CD4-positive, alpha-beta T cell treated with Interleukin-4 for 1 hour (primary cell): ENCODE measurements at regions not wholly inside any gene's neighbourhood (a gene's known extent, or its start where the extent isn't known, plus 50 kb on each side); places are given as distances from the start of the nearest gene placed in this dataset.

ENCODE experiments used
- DNase-seq, 2 donors: peaks; one replicate each; pipeline ENCODE4 v3.0.0-alpha.2; 2020 to 2022

DNA sequence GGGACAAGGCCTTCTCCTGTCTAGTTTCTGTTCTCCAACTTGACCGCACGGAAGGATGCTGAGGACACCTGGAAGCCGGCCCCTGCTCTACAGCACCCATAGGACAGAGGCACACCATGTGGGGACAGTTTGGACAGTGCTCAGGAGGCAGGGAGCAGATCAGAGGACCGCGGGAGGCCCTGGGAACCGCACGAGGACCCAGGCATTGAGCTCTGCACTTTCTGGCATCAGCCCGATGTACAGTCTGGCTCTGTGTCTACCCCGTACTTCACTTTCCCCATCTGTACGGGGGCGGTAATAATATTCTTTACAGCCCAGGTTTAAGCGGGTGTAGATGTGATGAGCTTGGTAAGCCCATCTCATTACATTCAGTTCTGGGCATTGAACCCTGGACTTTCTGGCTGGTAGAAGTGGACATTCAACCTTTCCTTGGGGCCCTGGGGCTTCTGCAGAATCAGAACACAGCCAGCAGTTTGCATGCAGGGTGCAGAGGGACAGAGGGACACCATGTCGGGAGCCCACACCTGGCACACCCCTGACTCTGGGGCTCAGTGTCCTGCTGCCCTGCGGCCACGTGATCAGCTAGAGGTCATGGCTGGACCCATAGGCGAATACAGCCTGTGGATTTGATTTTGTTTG, 258.7 kb downstream of the SEC14L1 start:
- DNase-seq: no peak

DNA sequence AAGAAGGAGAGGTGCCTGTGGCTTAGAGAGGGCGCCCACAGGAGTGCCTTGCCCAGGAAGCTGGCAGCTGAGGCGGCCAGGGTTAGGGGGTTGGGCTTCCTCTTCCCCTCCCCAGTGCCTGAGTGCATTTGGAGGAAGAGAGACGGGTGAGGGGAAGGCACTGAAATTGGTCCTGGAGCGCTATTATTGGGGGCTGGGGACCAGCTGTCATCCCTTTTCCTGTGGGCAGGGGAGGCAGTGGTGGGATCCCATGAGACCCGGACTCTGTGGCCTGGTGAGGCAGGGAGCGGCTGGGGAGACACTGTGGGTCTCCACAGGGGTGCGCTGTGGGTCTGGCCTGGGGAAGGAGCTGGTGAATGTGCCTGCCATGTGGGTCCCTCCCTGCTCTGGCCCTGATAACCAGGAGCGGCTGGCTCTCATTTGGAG, 259.7 kb downstream of the SEC14L1 start:
- DNase-seq: peak; percentile 79 to 80

DNA sequence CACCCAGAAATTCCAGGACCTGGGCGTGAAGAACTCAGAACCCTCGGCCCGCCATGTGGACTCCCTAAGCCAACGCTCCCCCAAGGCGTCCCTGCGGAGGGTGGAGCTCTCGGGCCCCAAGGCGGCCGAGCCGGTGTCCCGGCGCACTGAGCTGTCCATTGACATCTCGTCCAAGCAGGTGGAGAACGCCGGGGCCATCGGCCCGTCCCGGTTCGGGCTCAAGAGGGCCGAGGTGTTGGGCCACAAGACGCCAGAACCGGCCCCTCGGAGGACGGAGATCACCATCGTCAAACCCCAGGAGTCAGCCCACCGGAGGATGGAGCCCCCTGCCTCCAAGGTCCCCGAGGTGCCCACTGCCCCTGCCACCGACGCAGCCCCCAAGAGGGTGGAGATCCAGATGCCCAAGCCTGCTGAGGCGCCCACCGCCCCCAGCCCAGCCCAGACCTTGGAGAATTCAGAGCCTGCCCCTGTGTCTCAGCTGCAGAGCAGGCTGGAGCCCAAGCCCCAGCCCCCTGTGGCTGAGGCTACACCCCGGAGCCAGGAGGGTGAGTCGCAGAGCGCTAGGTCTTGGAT, 261.5 kb downstream of the SEC14L1 start:
- no peak for DNase-seq

DNA sequence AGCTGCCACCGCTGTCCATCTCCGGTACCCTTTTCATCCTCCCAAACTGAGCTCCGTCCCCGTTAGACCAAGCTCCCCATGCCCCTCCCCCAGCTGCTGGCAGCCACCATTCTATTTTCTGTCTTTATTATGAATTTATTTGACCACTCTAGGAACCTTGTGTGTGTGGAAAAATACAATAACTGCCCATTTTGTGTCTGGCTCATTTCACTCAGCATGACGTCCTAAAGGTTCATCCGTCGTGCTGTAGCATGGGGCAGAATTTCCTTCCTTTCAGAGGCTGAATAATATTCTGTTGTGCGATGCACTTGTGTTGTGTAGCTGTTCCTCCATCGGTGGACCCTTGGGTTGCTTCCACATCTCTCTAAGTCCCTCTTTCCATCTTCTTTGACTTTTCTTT, 263.1 kb downstream of the SEC14L1 start:
- no peak for DNase-seq

DNA sequence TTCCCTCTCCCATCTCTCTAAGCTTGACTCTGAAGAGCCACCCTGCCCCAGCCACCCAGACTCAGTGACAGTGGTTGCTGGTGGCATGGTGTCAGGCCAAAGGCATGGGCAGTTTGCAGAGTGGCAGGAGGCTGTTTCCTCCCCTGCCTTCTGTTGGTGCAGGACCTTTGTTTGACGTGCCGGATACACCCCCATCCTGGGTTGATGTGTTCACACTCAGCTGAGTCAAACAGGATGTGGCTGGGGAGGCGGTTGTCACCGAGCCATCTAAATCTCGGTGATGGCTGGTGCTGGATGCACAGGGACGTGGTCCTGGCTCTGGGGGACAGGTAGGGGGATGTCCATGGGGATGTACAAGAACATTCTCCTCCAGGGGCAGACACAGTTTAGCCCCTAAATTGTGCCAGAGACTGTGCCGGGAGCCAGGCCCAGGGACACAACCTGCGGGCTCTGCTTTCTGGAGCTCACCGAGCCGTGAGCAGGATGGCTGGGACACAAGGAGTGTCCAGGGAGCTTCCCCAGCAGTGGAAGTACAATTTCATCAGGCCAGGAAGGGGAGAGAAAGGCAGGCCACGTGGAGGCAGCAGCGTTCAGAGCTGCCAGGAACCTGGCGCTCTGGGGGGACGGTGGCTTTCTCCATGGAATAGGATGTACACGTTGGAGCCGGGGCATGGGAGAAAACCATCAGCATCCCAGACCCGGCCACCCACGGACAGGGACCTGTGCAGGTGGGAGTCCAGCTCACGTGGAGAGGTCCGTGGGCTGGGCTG, 264.2 kb downstream of the SEC14L1 start:
- peak; percentile 80 to 83 for DNase-seq

DNA sequence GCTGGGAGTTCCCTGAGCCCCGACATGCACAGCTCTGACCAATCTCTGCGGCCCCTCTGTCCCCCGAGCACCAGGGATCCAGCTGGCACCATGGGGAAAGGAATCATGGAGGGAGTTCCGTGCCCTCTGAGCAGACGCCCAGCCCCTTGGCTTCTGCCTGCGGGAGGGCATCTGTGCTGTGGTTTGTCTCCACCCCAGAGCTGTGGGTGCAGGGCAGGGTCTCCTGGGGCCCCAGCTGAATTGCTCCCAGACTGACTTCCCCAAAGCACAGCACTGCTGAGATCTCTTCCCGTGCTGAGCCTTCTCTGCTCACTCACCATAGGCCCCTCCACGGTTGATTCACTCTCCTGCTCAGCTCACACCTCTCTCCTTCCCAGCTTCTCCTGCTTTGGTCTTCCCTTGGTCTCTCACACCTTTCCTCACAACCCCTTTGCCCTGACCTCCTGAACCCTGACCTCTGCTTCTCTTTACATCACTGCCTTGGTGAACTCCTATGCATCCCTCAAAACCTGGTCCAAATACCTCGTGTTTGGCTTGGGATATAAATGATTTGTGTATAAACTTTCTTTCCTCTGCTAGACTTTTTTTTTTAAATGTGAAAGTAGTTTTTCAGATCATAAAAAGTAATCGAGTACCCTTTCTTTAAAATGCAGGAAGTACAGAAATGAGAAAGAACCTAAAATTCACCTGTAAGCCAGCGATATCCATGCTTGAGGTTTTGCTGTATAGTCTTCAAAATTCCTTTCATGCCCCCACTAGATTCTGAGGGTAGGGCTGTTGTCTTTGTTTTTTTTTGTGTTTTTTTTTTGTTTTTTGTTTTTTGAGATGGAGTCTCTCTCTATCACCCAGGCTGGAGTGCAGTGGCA, 265.3 kb downstream of the SEC14L1 start:
- peak in 1 of 2 donors; percentile 45 for DNase-seq

DNA sequence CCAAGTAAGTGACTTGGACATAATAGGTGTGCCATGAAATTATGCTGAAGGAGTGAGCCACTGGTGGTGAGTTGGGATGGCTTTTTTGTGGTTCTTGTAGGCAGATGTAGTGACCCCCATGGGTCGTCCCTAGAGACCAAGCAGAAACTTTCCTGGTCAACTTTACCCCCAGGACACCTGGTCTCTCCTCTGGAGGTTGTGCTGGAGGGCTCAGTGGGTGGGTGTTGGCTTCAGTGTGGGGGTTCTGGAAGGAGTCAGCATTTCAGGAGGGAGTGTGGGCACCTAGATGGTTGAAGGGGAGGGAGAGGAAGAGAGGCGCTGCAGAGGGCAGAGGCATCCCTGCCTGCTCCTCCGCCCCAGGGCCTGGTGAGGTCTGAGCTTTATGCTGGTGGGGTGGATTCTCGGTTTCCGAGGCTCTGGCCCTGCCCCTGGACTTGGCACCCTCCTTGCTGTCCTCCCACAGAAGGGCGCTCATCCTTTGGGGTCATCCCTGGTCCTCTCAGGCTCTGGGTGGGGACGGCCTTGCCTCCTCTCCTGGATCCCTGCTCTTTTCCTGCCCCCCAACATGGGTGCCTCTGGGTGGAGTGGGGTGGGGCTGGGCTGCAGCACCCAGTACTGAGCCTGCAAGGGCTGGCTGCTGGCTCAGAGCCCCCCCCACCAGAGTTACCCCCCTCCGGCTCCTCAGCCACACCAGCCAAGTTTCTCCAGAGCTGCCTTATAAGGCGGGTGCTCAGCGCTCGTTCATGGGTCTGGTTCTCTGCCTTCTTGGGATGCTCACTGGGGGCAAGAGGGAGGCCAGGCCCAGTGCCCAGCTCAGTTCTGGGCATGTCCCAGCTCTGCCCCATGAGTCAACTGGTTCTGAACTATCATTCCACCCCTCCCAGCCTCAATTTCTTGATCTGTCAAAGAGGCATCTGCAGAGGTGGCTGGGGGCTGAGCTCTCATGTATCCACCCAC, 266.8 kb downstream of the SEC14L1 start:
- DNase-seq: no peak

DNA sequence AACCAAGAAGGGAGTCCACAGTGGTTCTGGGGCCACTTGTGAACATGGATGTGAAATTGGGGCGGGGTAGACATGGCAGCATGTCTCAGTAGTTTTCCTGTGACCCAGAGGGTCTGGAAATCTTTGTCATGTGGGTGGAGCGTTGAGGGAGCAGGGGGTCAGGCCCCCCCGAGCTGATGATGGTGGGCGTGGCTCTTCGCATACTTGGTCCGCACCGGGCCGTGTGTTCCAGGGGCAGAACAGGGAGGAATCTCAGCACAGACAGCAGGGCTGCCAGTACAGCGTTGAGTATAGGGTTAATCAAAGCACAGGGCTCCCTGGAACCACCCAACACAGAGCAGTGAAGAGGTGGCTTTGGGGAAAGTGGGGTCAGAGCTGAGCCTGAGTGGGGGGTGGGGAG, 267.5 kb downstream of the SEC14L1 start:
- DNase-seq: no peak

DNA sequence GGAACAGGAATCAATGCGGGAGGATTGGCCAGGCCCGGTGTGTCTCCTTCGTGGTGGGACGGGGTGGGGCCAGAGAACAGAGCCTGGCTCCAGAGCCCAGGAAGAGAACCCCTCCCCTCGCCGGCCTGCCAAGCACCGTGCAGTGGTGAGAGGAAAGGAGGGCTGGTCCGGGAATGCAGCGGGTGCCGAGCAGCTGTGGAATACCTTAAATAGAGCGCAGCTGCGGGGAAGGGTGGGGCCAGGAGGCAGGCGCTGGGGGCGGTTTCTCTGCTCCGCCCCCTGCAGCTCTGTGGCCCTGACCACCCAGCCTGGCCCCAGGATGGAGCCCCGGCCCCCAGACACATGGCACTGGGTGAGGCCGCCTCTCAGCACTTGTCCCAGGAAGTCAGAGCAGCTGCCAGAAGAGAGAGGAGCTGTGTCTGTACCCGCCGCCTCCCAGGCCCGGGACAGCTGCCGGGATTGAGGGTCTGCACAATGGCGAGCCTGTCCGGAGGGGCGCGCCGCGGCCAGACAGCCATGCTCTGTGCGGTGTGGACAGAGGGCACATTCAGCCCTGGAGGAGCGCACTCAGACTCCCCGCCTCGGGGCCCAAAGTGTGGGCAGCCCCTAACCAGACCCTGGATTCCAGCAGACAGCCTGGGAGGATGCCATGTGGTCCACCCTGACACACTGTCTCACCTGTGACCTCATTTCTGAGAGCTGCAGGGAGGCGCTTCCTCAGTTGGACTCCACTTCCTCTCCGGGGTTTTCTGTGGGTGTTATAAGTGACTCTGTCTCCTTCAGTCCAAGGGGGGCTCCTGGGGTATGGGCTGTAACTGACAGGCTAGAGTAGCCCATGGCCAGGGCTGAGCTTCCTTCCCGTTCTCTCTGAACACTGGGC, 268.8 kb downstream of the SEC14L1 start:
- DNase-seq: peak; percentile 39 to 65

DNA sequence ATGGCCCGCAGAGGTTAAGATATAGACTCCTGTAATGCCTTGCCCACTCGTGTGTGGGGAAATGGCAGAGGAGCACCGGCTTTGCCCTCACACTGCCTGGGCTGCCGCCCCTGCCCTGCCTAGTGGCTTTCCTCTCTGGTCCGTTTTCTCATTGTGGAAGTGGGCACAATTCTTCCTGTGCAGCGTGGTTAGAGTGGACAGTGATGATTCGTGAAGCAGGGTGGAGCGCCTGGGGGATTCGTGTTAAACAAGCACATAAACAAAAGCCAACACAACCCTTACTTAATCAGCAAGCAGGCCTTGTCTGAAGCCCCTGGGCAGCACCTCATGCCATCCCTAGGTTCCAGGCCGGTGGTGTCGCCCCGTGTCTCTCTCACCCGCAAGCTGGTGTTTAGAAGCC, 269.7 kb downstream of the SEC14L1 start:
- DNase-seq: no peak

DNA sequence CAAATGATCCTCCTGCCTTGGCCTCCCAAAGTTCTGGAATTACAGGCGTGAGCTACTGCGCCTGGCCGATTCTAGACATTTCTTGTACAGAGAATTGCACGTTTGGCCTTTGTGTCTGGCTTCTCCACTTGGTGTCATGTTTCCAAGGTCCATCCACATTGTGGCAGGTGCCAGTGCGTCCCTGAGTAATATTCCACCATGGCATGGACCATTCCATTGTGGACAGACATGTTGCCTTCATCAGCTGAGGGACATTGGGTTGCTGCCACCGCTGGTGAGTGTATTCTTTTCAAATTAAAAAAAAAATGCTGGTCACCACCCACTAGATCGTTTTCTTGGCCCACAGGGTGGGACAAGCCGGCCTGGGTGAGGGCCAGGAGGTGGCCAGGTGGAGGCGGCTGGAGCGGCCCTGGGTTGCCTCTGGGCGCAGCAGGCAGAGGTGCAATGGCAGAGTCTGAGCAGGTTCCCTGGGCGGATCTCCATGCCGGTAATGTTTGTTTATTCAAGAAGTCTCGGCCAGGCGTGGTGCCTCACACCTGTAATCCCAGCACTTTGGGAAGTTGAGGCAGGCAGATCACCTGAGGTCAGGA, 274.1 kb downstream of the SEC14L1 start:
- DNase-seq: no peak

DNA sequence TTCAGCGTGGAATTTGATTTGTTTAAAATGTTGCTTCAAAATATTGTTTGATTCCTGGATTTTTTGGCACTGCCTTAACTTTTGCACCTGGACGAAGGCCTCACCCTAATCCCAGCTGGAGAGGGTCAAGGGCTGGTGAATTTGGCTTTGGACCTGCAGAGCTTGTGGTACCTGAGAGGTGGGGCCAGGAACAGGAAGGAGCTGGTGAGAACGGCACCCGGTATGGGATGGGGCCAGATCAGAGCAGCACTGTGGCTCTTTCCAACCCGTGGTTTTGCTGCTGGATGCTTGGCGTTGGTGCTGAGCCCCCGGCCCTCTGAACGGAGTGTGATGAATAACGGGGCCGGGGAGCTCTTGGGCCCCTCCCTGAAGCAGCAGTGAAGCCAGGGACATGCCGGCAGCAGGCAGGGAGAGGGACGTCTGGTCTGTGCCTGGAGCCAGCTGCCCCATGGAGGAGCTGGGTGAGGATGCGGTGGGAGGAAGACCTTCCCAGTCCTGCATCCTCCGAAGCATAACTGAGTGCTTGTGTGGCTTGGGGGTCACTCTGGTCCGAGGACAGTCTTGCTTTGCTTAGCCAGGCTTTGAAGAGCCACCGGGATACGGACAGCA, 275.4 kb downstream of the SEC14L1 start:
- no peak for DNase-seq

DNA sequence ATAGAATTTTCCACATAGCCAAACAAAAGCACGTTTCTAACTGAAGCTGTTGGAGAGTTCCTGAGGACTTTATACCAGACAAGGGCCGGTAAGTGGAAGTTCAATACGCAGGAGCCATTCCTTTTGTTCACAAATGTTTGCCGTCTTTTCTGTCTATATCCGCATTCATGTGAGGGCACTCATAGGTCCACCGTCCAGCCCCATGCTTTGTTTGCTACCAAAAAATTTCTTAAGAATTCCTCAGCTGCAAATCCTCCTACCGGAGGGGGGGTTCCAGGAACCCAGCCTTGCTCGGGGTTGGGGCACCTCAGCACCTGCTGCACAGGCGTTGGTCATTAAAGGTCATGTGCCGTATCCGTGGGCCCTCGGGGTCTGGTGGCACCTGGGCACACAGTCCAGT, 276.8 kb downstream of the SEC14L1 start:
- DNase-seq: no peak

DNA sequence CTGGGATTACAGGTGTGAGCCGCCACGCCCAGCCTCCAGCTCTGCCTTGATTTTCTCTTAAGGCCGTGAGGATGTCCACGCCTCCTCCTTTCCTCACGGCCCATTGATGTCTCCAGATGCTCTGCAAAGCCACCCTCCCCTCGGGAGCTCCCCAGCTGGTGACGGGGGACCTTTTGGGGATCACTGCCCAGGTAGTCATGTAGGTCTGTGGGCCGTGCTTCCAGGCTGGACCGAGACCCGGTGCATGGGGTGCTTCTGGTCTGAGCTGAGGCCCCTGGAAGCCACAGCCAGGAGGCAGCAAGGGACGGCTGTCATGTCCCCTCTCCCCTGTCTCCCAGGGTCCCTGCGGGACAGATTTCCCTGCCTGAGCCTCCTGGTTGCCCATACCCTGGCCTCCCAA, 277.8 kb downstream of the SEC14L1 start:
- no peak for DNase-seq

DNA sequence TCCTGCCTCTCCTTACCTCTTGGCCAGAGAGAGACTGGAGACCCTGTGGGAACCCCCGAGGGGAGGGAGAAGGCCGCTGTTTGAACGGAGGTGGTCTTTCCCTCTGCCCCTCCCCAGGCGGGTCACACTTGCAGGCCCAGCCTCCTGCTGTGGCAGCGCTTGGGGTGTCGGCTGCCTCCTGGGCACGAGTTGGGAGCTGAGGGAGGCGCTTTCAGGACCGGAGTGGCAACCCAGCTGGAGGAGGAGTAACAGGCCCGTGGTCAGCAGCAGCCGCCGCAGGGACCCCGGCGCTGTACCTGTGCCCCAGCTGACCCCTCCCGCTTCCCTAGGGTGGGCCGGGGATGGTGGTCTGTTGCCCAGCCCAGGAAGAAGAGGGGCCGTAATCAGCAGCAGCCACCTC, 278.3 kb downstream of the SEC14L1 start:
- no peak for DNase-seq

DNA sequence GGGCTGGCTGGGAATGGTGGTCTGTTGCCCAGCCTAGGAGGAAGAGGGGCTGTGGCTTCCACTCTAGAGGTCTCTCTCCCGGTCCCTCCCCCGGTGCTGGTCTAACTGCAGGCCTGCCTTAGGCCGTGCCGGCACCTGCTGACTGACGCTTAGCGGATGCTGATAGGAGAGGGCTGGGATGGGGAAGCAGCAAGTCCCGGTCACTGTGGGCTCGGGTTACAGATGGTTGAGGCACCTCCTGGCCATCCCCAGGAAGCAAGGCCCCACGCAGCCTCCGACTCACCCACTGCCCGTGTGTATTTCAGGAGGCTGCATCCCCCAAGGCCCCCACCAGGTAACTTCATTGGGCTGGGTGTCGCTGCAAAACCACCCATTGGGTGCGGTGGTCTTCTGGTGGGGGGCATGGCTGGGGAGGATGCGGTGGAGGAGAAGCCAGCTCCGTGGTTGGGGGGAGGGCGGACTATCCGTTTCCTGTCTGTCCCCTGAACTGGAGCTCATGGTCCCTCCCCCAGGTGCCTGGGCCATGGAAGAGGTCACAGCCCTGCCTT, 278.9 kb downstream of the SEC14L1 start:
- DNase-seq: no peak

DNA sequence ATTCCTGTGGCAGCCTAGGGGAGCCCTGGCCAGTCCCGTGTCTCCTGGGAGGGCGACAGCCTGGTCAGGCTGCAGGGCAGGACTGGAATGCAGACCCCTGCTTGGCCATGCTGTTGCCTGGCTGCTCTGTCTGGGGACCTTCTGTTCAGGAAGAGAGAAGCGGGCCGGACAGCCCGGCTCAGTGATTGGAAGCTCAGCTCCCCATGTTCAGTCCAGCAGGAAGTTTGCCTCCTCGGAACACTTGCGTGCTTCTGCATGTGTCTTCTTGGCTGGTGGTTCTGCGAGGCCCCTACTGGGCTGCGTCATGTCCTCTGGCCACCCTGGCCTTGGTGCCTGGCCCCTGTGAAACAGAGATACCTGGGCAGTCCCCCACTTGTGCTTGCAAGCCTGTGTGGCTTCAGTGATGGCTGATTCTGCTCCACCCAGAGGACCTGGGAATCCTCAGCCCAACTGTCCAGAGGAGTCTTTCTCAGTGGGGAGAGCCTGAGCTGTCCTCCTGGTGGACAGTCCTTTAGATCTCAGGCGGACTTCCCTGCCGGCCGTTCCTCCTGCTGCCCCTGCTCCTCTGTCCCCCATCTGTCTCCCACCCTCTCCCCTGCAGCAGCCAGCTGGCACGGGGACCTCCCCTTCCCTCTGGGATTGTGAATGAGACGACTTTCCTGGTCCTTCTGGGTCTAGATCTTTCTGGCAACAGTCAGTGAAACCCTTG, 279.5 kb downstream of the SEC14L1 start:
- no peak for DNase-seq

DNA sequence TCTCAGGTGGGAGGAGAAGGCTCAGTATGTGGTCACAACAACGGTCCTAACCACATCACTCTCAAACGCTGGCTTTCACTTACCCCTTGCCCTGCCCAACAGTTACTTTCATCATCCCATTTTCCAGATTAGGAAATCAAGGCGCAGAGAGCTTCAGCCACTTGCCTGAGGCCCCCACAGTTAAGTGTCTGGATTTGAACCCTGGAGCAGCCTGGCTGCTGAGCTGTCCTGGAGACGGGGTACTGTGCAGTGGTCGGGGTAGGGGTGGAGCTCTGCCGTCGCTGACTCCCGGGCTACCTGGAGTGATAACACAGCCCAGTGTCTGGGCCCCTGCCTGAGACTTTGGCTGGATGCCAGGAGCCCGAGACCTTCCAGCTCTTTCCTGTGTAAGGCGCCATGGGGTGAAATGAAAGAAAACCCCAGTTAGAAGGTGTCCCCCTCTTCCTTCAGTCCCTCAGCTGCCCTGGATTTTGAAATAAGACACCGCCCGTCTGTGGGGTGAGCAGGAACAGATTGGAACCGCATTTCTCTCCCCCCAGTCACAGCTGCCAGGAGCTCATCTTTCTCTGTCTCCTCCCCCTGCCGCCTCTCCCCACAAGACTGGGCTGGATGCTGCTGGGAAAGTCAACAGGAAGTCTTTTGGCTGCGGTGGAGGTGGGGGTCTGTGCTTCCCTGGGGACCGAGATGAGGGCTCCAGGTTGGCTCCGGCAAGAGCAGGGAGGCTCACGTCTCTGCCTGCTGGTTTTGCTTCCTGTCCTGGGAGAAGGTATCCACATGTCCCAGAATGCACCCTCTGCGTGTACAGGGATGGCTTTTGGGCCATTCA, 280.2 kb downstream of the SEC14L1 start:
- peak; percentile 51 to 60 for DNase-seq
